Activated CD8-positive, alpha-beta memory T cell treated with anti-CD3 and anti-CD28 coated beads, Interleukin-2, amount 50 U/mL, for 24 hours (primary cell): ENCODE measurements at regions not wholly inside any gene's neighbourhood (a gene's known extent, or its start where the extent isn't known, plus 50 kb on each side); places are given as distances from the start of the nearest gene placed in this dataset.

Experiments used
- DNase-seq: peaks from one replicate; pipeline ENCODE4 v3.0.0-alpha.2; 2020; ENCODE audit errors: extremely low read depth

- DNase-seq, result no peak
These were observed 183.5 kb downstream of the CBLN2 start for GRCh38 chr18:72360634-72361033.

GRCh38 chr18:72342933-72343332, 201.2 kb downstream of the CBLN2 start:
- DNase-seq, result no peak

DNA sequence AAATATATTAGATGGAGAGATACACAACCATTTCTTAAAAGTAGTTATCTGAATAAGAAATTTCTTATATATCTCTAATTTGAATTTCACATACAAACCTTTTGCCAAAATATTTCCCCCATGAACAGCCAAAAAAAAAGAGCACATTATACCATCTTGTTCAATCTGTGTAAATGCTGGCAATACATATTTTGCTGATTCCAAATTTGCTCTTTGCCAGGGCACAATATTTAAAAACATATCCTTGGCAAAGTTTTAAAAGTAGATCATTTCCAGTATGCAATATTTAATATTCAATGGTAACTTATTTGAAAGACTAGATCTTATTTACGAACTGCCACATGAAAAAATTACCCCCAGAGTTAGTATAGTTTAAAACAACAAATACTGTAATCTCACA, 204.2 kb downstream of the CBLN2 start:
- DNase-seq, result no peak

DNA sequence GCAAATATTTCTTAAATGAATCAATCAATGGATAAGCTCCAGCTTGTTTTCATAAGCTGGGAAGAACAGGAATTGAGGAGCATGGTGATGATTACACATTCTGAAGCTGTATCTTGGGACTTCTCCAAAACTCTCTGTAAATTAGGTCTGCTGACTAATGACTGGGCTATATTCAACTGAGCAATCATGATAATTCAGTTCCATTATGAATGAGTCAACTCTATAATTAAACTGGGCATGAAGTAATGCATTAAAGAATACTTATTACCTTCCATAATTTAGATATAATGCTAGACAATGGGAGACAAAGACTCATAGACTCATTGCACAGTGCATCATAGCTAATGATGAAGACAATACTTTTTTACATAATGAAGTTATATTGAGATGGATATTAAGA, 207.4 kb downstream of the CBLN2 start:
- no peak for DNase-seq

DNA sequence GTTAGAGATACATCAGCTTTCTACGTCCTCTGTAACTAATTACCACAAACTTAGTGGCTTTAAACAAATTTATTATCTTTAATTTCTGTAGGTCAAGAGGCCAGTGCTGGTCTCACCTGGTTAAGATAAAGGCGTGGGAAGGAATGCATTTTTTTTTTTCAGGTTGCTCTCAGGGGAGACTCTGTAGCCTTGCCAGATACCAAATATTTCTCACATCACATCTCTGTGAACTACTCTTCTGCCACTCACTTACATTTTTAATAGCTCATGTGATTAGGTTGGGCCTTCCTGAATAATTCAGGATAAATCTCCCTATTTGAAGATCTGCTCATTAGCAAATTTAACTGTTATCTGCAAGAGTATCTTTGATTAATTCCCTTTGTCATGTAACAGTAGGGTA, 214.6 kb downstream of the CBLN2 start:
- DNase-seq, result no peak

GRCh38 chr18:72325307-72325706, 218.8 kb downstream of the CBLN2 start:
- no peak for DNase-seq

DNA sequence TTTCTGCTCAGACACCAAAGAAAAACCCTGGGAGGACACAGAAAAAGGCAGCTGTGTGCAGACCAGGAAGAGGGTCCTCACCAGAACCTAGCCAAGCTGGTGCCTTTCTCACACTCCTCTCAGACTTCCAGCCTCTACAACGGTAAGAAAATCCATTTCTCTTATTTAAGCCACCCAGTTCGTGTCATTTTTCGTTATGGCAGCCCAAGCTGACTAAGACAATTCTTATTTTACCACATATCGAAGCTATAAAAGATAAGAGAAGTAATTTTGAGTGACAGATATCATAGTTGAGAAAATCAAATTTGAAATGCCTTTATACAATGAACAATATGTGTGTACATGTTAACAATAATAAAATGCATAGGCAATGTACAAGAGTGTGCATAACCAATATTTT, 219.5 kb downstream of the CBLN2 start:
- no peak for DNase-seq

DNA sequence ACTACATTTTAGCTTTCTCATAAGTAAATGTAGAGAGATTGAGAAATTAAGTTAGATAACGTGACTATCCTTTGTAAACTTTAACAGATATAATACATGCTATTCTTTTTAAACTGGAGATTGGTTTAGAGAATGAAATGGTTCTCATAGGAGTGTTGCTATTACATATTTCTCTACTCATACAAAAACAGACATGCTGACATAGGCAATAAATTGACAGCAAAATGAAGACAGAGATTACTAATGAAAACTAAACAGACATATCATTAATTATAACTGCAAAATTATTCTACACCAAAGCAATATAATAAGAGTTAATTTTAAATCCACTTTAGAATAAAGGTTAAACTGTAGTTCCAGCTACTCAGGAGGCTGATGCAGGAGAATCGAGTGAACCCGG, 227.6 kb downstream of the CBLN2 start:
- DNase-seq, result no peak

DNA sequence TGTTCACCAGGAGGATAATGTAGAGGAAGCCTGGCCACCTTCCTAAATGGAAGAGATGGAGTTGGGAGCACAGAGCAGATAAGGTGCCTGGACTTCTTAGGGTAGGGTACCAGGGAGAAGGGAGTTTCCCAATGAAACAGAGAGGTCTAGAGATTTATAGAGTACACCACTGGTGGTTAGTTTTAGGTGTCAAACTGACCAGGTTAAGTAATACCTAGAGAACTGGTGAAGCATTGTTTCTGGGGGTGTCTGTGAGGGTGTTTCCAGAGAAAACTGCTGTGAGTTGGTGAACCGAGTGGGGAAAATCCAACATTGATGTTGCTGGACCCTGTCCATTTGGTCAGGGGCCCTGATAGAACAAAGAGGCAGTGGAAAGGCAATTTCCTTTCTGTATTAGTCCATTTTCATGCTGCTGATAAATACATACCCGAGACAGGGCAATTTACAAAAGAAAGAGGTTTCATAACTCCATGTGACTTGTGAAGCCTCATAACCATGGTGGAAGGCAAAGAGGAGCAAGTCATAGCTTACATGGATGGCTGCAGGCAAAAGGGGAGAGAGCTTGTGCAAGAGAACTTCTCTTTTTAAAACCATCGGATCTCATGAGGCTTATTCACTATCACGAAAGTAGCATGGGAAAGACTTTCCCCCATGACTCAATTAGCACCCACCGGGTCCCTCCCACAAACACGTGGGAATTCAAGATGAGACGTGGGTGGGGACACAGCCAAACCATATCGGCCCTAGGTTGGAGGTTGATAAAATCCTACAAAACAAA, 260.8 kb downstream of the CBLN2 start:
- DNase-seq, result no peak

DNA sequence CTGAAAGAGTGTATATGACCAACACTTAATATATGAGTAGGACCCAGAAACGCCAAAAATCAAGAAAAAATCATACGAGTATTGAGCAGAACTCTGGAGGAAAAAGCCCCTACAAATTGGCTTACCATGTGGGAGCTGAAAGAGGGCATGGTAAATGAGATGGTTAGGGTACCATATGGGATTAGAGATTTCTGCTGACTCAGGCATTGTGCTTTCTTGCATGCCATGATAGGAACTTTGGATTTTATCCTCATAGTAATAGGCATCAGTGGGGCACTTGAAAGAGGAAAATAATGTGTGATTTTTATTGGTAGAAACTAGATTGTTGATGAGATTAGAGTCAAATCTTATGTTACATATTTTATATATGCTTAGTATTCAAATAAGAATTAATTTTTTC, 271.1 kb downstream of the CBLN2 start:
- DNase-seq, result no peak

- DNase-seq, result no peak
These were observed 282.6 kb downstream of the CBLN2 start for GRCh38 chr18:72261590-72261989.

DNA sequence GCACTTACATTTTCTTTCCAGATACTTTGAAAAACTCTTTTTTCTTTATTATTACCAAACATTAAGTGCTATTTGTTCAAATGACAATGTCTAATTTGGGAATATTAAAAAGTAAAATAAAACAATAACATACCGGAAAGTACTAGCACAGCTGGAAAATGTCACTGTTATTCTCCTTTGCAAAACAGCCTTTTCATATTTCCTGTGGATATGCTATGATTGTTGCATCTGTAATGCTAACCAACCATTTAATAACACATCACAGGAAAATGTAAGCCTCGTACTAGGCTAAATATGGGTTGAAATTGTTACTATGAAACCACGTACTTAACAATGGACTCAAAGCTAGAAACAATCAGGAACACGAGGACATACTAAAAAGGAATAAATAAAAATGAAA, 298.1 kb downstream of the CBLN2 start:
- no peak for DNase-seq

GRCh38 chr18:72235422-72235821, 308.7 kb downstream of the CBLN2 start:
- DNase-seq, result no peak

- no peak for DNase-seq
These were observed 311.0 kb downstream of the CBLN2 start for GRCh38 chr18:72233106-72233505.

DNA sequence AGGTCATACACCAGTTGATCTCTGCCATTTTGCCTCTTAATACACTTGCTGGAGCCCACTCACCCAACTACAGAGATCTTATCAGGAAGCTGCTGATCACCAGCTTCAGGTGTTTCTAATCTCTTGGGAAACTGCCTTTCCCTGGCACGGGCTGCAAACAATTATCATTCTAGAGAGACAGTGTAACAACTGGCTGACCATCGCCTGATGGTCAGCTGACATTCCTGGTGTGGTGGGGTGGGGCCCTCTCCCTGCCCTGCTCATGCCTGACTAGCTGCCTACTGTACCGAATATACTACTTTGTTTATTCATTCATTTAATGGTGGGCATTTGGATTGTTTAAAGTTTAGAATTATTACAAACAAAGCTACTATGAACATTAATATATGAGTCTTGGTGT, 311.5 kb downstream of the CBLN2 start:
- no peak for DNase-seq

DNA sequence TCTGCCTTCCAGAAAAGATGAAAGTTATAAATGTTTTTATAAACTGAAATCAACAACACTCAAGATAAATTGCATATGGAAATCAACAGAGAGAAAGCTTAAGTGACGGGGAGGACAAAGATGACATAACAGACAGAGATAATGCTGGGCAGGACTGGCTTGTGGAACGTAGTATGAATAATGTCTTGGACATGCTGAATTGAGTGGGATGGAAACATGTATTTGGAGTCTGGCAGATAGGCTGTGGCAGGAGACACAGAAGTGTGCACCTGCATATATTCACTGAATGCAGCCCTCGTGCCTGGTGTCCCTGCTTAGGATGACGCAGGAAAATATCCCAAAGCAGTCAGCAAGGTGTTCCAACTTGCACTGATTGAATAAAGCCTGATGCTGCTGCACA, 318.2 kb downstream of the CBLN2 start:
- DNase-seq, result no peak

DNA sequence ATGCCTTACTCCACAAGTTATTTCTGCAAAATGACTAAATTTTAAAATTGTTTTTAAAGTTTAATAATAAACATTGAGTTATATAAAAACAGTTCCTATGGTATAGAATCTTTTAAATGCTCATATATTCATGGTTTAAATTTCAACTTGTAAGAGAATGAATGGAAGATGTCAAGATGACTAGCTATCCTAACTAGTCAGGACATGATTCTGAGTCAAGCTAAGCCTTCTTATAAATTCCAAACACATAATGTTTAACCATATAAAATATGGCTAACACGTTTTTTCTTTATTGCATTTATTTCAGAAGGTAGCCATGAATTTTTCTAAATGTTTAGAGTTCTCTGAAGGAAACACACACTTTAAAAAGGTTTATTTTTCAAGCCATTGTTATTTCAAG, 320.4 kb downstream of the CBLN2 start:
- DNase-seq, result no peak

DNA sequence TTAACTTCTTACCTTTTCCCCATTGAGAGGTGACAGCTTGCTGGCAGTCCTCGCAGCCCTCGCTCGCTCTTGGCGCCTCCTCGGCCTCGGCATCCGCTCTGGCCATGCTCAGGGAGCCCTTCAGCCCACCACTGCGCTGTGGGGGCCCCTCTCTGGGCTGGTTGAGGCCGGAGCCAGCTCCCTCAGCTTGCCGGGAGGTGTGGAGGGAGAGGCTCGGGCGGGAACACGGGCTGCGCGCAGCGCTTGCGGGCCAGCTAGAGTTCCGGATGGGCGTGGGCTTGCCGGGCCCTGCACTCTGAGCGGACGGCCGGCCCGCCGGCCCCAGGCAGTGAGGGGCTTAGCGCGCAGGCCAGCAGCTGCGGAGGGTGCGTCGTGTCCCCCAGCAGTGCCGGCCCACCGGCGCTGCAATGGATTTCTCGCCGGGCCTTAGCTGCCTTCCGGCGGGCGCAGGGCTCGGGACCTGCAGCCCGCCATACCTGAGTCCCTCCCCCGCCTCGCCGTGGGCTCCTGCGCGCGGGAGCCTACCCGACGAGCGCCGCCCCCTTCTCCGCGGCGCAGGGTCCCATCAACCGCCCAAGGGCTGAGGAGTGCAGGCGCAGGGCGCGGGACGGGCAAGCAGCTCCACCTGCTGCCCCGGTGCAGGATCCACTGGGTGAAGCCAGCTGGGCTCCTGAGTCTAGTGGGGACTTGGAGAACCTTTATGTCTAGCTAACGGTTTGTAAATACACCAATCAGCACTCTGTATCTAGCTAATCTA, 335.0 kb downstream of the CBLN2 start:
- no peak for DNase-seq

DNA sequence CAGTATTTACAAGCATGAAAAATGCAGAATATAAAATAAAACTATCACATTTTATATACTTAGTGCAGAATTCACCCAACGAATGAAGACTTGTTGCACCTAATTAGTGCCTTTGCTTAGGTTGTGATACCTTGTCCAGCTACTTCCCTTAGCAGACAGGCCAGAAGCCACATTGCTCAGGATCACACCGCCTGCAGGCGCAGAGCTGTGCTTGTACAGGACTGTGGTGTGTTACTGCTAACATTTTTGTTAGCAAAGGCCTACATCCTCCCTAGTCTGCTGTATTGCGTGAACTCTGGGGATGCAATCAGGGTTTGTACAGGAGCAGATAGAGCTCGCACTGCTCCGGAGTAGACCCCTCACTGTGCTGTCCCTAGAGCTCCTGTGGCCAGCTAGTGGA, 336.9 kb downstream of the CBLN2 start:
- DNase-seq, result no peak

- DNase-seq, result no peak
These were observed 337.3 kb downstream of the CBLN2 start for GRCh38 chr18:72206814-72207213.

GRCh38 chr18:72201032-72201431, 343.1 kb downstream of the CBLN2 start:
- no peak for DNase-seq

- no peak for DNase-seq
These were observed 346.6 kb downstream of the CBLN2 start for GRCh38 chr18:72197591-72197990.

GRCh38 chr18:72194072-72194471, 350.1 kb downstream of the CBLN2 start:
- no peak for DNase-seq

DNA sequence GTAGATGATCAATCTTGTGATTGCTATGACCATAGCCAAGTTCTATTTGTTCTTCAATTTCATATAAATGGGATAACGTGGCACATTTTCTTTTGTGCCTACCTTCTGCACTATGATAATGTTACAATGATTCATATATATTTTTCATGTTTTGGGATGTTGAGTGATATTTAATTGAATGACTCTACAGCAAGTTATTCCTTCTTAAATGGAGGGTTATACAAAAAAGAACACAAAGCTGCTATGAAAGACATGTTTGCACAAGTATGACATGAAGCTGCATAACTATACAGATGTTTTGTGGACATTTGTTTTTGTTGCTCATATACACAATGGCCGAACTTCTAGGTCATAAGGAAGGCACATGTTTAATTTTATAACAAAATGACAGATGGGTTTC, 356.2 kb downstream of the CBLN2 start:
- DNase-seq, result no peak
